ENCODE measurements at regions not wholly inside any gene's neighbourhood (a gene's known extent, or its start where the extent isn't known, plus 50 kb on each side); places are given as distances from the start of the nearest gene placed in this dataset.

GRCh38 chr7:110604885-110605284 lies 486.0 kb upstream of the LRRN3 start:
- DNase-seq (ENCODE audit: low read depth, low spot score), result no peak
- no peaks in the 10 kb centered on the region for H3K27me3 ChIP-seq (ENCODE audit: control insufficient read depth, insufficient read depth, low read length)
- no peaks in the 10 kb centered on the region for H3K9me3 ChIP-seq (ENCODE audit: control insufficient read depth, insufficient read depth, low read length)
- H3K4me3 ChIP-seq (ENCODE audit: low read length), result no peak overlapping the region
- H3K27ac ChIP-seq (ENCODE audit: low read length), result no peak overlapping the region
- H3K36me3 ChIP-seq (ENCODE audit: control insufficient read depth, insufficient read depth, low read length), result no peaks in the 10 kb centered on the region
- H3K4me1 ChIP-seq (ENCODE audit: control insufficient read depth, insufficient read depth, low read length), result no peaks in the 10 kb centered on the region; the same call in 1 of the 2 replicates

GRCh38 chr7:110607050-110607857 lies 483.7 kb upstream of the LRRN3 start:
- H3K36me3 ChIP-seq (ENCODE audit: control insufficient read depth, insufficient read depth, low read length), result no peaks in the 10 kb centered on the region
- no CpG with 5 or more reads among the region's 4 CpGs for WGBS (ENCODE audit: insufficient coverage, insufficient read length)
- no peak overlapping the region for H3K4me3 ChIP-seq (ENCODE audit: low read length)
- no peaks in the 10 kb centered on the region for H3K27me3 ChIP-seq (ENCODE audit: control insufficient read depth, insufficient read depth, low read length)
- no peak overlapping the region for H3K27ac ChIP-seq (ENCODE audit: low read length)
- DNase-seq (ENCODE audit: low read depth, low spot score), result no peak
- no peaks in the 10 kb centered on the region for H3K4me1 ChIP-seq (ENCODE audit: control insufficient read depth, insufficient read depth, low read length)
- no peaks in the 10 kb centered on the region for H3K9me3 ChIP-seq (ENCODE audit: control insufficient read depth, insufficient read depth, low read length)

GRCh38 chr7:110609336-110609735 lies 481.6 kb upstream of the LRRN3 start:
- Histone ChIP-seq H3K36me3 (ENCODE audit: control insufficient read depth, insufficient read depth, low read length) (no peaks in the 10 kb centered on the region), H3K27me3 (ENCODE audit: control insufficient read depth, insufficient read depth, low read length) (no peaks in the 10 kb centered on the region), H3K4me1 (ENCODE audit: control insufficient read depth, insufficient read depth, low read length) (no peaks in the 10 kb centered on the region), H3K9me3 (ENCODE audit: control insufficient read depth, insufficient read depth, low read length) (no peaks in the 10 kb centered on the region), H3K4me3 (ENCODE audit: low read length) (no peak overlapping the region), H3K27ac (ENCODE audit: low read length) (no peak overlapping the region)
- no peak for DNase-seq (ENCODE audit: low read depth, low spot score)

- no peak overlapping the region for H3K27ac ChIP-seq (ENCODE audit: low read length)
- no peaks in the 10 kb centered on the region for H3K27me3 ChIP-seq (ENCODE audit: control insufficient read depth, insufficient read depth, low read length)
- no peaks in the 10 kb centered on the region for H3K4me1 ChIP-seq (ENCODE audit: control insufficient read depth, insufficient read depth, low read length)
- no CpG with 5 or more reads among the region's 1 CpG for WGBS (ENCODE audit: insufficient coverage, insufficient read length)
- DNase-seq (ENCODE audit: low read depth, low spot score), result no peak
- H3K9me3 ChIP-seq (ENCODE audit: control insufficient read depth, insufficient read depth, low read length), result no peaks in the 10 kb centered on the region
- H3K4me3 ChIP-seq (ENCODE audit: low read length), result no peak overlapping the region
- H3K36me3 ChIP-seq (ENCODE audit: control insufficient read depth, insufficient read depth, low read length), result no peaks in the 10 kb centered on the region
Observed at GRCh38 chr7:110612680-110613079, 478.2 kb upstream of the LRRN3 start.
